ENCODE measurements at regions not wholly inside any gene's neighbourhood (a gene's known extent, or its start where the extent isn't known, plus 50 kb on each side); places are given as distances from the start of the nearest gene placed in this dataset.

- TF ChIP-seq CTCF (IDR thresholded peaks at IDR 0.05; ENCODE audit: low read depth, low read length) (no peak), EZH2phosphoT487 (IDR thresholded peaks at IDR 0.05; ENCODE audit: low read depth) (no peak)
These were observed 149.1 kb downstream of the BMP7 start for GRCh38 chr20:57117296-57117695.
